Calu3 (cell line): ENCODE measurements at regions not wholly inside any gene's neighbourhood (a gene's known extent, or its start where the extent isn't known, plus 50 kb on each side); places are given as distances from the start of the nearest gene placed in this dataset.

ENCODE experiments used
- BruUV-seq: library from RNA; stranded (reverse); fragments of 400-500 nt; replicated peaks from 2 replicates; lab custom pipeline; 2021; lab: Mats Ljungman, UMichigan
- CTCF ChIA-PET: fragments of 300-600 bp; sonication (Branson Sonifier 250); formaldehyde crosslinking; loops from one replicate; lab custom pipeline; 2022; ENCODE audit warnings: antibody characterized with exemption; lab: Charles Lee
- DNase-seq: peaks from one replicate; pipeline ENCODE4 v3.0.0; 2022
- H3K27ac Mint-ChIP-seq: one replicate; pipeline ENCODE4 v1.8.0; 2022; ENCODE audit warnings: mixed read lengths; ENCODE audit not compliant: unreplicated experiment
- H3K27me3 Mint-ChIP-seq: one replicate; pipeline ENCODE4 v1.8.0; 2022; ENCODE audit warnings: mixed read lengths; ENCODE audit not compliant: unreplicated experiment
- H3K36me3 Mint-ChIP-seq: one replicate; pipeline ENCODE4 v1.8.0; 2022; ENCODE audit warnings: mild to moderate bottlenecking, moderate library complexity, mixed read lengths; ENCODE audit not compliant: insufficient read depth, unreplicated experiment
- H3K4me1 Mint-ChIP-seq: one replicate; pipeline ENCODE4 v1.8.0; 2022; ENCODE audit warnings: mild to moderate bottlenecking, low read depth, mixed read lengths; ENCODE audit not compliant: unreplicated experiment
- H3K4me3 Mint-ChIP-seq: one replicate; pipeline ENCODE4 v1.8.0; 2022; ENCODE audit warnings: mild to moderate bottlenecking, low read depth, moderate library complexity, mixed read lengths; ENCODE audit not compliant: unreplicated experiment
- H3K9me3 Mint-ChIP-seq: one replicate; pipeline ENCODE4 v1.8.0; 2022; ENCODE audit warnings: low read depth, mixed read lengths; ENCODE audit not compliant: unreplicated experiment
- intact Hi-C: fragments of 100-400 bp; cut with micrococcal nuclease; formaldehyde crosslinking; loops from one replicate; pipeline ENCODE4 v1.10.0; 2022; ENCODE audit not compliant: unreplicated experiment
- TF ChIP-seq, protein P1 (sequence below): fragments of 200-600 bp; IDR thresholded peaks from one replicate; pipeline ENCODE4 v1.8.0; 2022; ENCODE audit warnings: antibody characterized with exemption; ENCODE audit not compliant: unreplicated experiment

GRCh38 chr4:126614356-126614855 lies 1018.4 kb upstream of the INTU start:
- H3K4me1 Mint-ChIP-seq = no peaks in the 10 kb centered on the region
- DNase-seq = no peak
- H3K27ac Mint-ChIP-seq = no peak overlapping the region
- no TSS peak for BruUV-seq
- H3K9me3 Mint-ChIP-seq = peaks cover 4% of the 10 kb centered on the region
- TF ChIP-seq, protein P1, sequence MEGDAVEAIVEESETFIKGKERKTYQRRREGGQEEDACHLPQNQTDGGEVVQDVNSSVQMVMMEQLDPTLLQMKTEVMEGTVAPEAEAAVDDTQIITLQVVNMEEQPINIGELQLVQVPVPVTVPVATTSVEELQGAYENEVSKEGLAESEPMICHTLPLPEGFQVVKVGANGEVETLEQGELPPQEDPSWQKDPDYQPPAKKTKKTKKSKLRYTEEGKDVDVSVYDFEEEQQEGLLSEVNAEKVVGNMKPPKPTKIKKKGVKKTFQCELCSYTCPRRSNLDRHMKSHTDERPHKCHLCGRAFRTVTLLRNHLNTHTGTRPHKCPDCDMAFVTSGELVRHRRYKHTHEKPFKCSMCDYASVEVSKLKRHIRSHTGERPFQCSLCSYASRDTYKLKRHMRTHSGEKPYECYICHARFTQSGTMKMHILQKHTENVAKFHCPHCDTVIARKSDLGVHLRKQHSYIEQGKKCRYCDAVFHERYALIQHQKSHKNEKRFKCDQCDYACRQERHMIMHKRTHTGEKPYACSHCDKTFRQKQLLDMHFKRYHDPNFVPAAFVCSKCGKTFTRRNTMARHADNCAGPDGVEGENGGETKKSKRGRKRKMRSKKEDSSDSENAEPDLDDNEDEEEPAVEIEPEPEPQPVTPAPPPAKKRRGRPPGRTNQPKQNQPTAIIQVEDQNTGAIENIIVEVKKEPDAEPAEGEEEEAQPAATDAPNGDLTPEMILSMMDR = no peak
- intact Hi-C loops = no loop called here
- no peaks in the 10 kb centered on the region for H3K36me3 Mint-ChIP-seq
- H3K27me3 Mint-ChIP-seq = no peaks in the 10 kb centered on the region
- no peak overlapping the region for H3K4me3 Mint-ChIP-seq
- CTCF ChIA-PET = no interaction called here

DNA sequence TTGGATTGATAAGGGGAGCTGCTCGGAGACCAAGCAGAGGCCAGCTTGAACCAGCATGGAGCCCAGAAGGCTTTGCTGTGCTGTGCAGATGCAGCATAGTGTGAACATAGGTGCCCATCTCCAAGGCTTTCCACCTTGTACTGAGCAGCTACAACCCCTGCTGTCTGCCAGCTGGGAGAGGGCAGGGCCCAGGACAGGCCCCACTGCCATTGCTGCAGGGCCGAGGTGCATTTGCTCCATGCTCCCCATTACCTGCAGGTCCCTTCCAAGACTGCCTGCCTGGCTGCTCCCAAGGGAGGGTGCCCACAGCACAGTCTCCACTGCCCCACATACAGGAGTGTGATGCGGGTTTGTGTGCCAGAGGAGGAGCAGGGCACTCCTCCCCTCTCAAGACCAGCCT lies 1016.0 kb upstream of the INTU start:
- Mint-ChIP-seq H3K27me3 (no peaks in the 10 kb centered on the region), H3K4me1 (no peaks in the 10 kb centered on the region), H3K27ac (no peak overlapping the region), H3K4me3 (no peak overlapping the region), H3K36me3 (no peaks in the 10 kb centered on the region), H3K9me3 (peaks cover 4% of the 10 kb centered on the region)
- CTCF ChIA-PET = no interaction called here
- TF ChIP-seq, protein P1 = no peak
- DNase-seq = no peak
- no TSS peak for BruUV-seq
- intact Hi-C loops = no loop called here

- no TSS peak for BruUV-seq
- Mint-ChIP-seq H3K27ac (no peak overlapping the region), H3K36me3 (no peaks in the 10 kb centered on the region), H3K4me3 (no peak overlapping the region), H3K9me3 (no peaks in the 10 kb centered on the region), H3K27me3 (no peaks in the 10 kb centered on the region), H3K4me1 (no peaks in the 10 kb centered on the region)
- TF ChIP-seq, protein P1 = no peak
- DNase-seq = no peak
- CTCF ChIA-PET = interaction anchor here (0.8 kb wide), 1 partner anchor 498 kb away, joined by 3 read pairs; no protein-coding TSS in a partner anchor
- intact Hi-C loops = loop anchor here (10.0 kb wide), 1 partner anchor 778 kb away; no protein-coding TSS in a partner anchor
Measured at GRCh38 chr4:126627255-126627654, 1005.5 kb upstream of the INTU start.

GRCh38 chr4:126628933-126629332 lies 1003.8 kb upstream of the INTU start:
- no peak for DNase-seq
- no peaks in the 10 kb centered on the region for H3K4me1 Mint-ChIP-seq
- BruUV-seq = no TSS peak
- intact Hi-C loops = loop anchor here (10.0 kb wide), 1 partner anchor 776 kb away; no protein-coding TSS in a partner anchor
- H3K36me3 Mint-ChIP-seq = no peaks in the 10 kb centered on the region
- H3K27ac Mint-ChIP-seq = no peak overlapping the region
- no peak overlapping the region for H3K4me3 Mint-ChIP-seq
- CTCF ChIA-PET = no interaction called here
- TF ChIP-seq, protein P1 = no peak
- H3K9me3 Mint-ChIP-seq = no peaks in the 10 kb centered on the region
- no peaks in the 10 kb centered on the region for H3K27me3 Mint-ChIP-seq
